ENCODE measurements at regions not wholly inside any gene's neighbourhood (a gene's known extent, or its start where the extent isn't known, plus 50 kb on each side); places are given as distances from the start of the nearest gene placed in this dataset.

DNA sequence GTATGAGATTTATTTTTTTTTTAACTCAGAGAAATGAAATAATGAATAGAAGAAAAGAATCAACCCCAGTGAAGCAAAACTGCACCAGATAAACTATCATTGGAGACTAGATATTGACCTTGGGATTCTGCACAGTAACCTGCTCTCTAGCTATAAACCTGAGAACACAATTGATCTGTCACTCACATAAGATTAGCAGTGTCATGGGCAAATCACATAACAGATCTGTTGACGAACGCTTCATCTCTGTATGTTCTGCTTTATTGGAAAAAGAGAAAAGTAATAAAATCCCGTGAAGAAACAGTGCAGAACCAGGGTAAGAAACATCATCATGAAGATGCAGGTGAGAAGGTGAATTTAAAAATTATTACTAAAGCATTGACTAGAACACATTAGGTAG, 52.8 kb upstream of the RGS17 start:
- Histone ChIP-seq H3K9me3 (ENCODE audit: control insufficient read depth, low read length) (no peaks in the 10 kb centered on the region), H3K27me3 (replicated peaks; ENCODE audit: control insufficient read depth, insufficient read depth, low read length) (no peaks in the 10 kb centered on the region), H3K36me3 (ENCODE audit: control insufficient read depth, insufficient read depth, low read length, severe bottlenecking) (no peaks in the 10 kb centered on the region), H3K4me1 (ENCODE audit: control insufficient read depth, insufficient read depth, low read length) (no peaks in the 10 kb centered on the region), H3K4me3 (ENCODE audit: low read length) (no peak overlapping the region), H3K9ac (ENCODE audit: low read length) (no peak overlapping the region)
- DNase-seq (ENCODE audit: low read depth): no peak

Measured in adipocyte (in vitro differentiated cells).